Parathyroid adenoma (tissue), 2 donors: ENCODE measurements at regions not wholly inside any gene's neighbourhood (a gene's known extent, or its start where the extent isn't known, plus 50 kb on each side); places are given as distances from the start of the nearest gene placed in this dataset.

Source experiments
- H2AFZ ChIP-seq: fragments of 300-600 bp; sonication (generic); one replicate; pipeline ENCODE4 v1.7.0; 2017; ENCODE audit warnings: antibody characterized with exemption, mild to moderate bottlenecking
- H3K27ac ChIP-seq: fragments of 300-600 bp; sonication (generic); one replicate; pipeline ENCODE4 v1.7.0; 2017
- H3K27me3 ChIP-seq: fragments of 300-600 bp; sonication (generic); one replicate; pipeline ENCODE4 v1.7.0; 2017; ENCODE audit warnings: low read length; ENCODE audit not compliant: control insufficient read depth, insufficient read depth
- H3K36me3 ChIP-seq: fragments of 300-600 bp; sonication (generic); one replicate; pipeline ENCODE4 v1.7.0; 2017; ENCODE audit warnings: low read length; ENCODE audit not compliant: control insufficient read depth, insufficient read depth
- H3K4me1 ChIP-seq: fragments of 300-600 bp; sonication (generic); one replicate; pipeline ENCODE4 v1.7.0; 2017; ENCODE audit warnings: control low read depth
- H3K4me2 ChIP-seq: fragments of 300-600 bp; sonication (generic); one replicate; pipeline ENCODE4 v1.7.0; 2017; ENCODE audit warnings: low read length
- H3K4me3 ChIP-seq: fragments of 300-600 bp; sonication (generic); one replicate; pipeline ENCODE4 v1.7.0; 2017; ENCODE audit warnings: low read depth, low read length
- H3K79me2 ChIP-seq: fragments of 300-600 bp; sonication (generic); one replicate; pipeline ENCODE4 v1.7.0; 2017; ENCODE audit warnings: control low read depth
- H3K9ac ChIP-seq: fragments of 300-600 bp; sonication (generic); one replicate; pipeline ENCODE4 v1.7.0; 2017; ENCODE audit warnings: mild to moderate bottlenecking
- H3K9me3 ChIP-seq: fragments of 300-600 bp; sonication (generic); one replicate; pipeline ENCODE4 v1.7.0; 2017; ENCODE audit warnings: low read length; ENCODE audit not compliant: control insufficient read depth
- CTCF ChIP-seq: fragments of 300-600 bp; sonication (generic); IDR thresholded peaks from one replicate; pipeline ENCODE4 v1.7.0; 2017; ENCODE audit warnings: antibody characterized with exemption, mild to moderate bottlenecking
- donor health status: primary hyperparathyroidism.

DNA sequence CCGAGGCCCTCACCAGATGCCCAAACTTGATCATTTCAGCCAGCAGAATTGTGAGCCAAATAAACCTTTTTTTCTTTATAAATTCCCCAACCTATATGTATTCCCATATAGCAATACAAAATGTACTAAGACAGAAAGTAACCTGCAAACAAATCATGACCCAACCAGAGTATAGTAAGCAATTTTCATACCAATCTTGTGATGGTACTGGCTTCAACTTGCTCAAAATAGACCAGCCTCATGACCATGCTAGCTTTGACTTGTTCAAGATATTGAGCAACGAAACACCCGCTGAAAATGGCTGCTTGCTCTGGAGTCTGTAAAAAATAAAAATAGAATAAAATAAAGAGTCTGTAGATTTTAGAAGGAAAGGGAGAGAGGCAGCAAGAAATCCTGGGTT, 97.6 kb downstream of the C1D start:
- H3K4me2 ChIP-seq = no peak overlapping the region
- no peaks in the 10 kb centered on the region for H3K4me1 ChIP-seq
- no peak overlapping the region for H3K9ac ChIP-seq
- no peaks in the 10 kb centered on the region for H3K79me2 ChIP-seq
- H3K27ac ChIP-seq = no peak overlapping the region
- H3K36me3 ChIP-seq = no peaks in the 10 kb centered on the region
- H2AFZ ChIP-seq = no peak overlapping the region
- no peaks in the 10 kb centered on the region for H3K9me3 ChIP-seq
- no peak for TF ChIP-seq CTCF
- no peaks in the 10 kb centered on the region for H3K27me3 ChIP-seq
- no peak overlapping the region for H3K4me3 ChIP-seq

GRCh38 chr2:67970071-67970470, 92.7 kb downstream of the C1D start:
- no peak overlapping the region for H3K4me2 ChIP-seq
- no peaks in the 10 kb centered on the region for H3K27me3 ChIP-seq
- no peaks in the 10 kb centered on the region for H3K9me3 ChIP-seq
- no peak overlapping the region for H3K4me3 ChIP-seq
- H3K27ac ChIP-seq = no peak overlapping the region
- H3K4me1 ChIP-seq = no peaks in the 10 kb centered on the region
- no peak overlapping the region for H3K9ac ChIP-seq
- H3K36me3 ChIP-seq = no peaks in the 10 kb centered on the region
- no peaks in the 10 kb centered on the region for H3K79me2 ChIP-seq
- no peak for TF ChIP-seq CTCF
- no peak overlapping the region for H2AFZ ChIP-seq

- Histone ChIP-seq H3K27me3 (no peaks in the 10 kb centered on the region), H3K4me2 (no peak overlapping the region), H2AFZ (no peak overlapping the region), H3K79me2 (no peaks in the 10 kb centered on the region), H3K4me1 (no peaks in the 10 kb centered on the region), H3K9ac (no peak overlapping the region), H3K27ac (no peak overlapping the region), H3K36me3 (no peaks in the 10 kb centered on the region), H3K9me3 (no peaks in the 10 kb centered on the region), H3K4me3 (no peak overlapping the region)
- no peak for TF ChIP-seq CTCF
Measured at GRCh38 chr2:67970542-67970941, 92.3 kb downstream of the C1D start.

GRCh38 chr2:67974559-67975430, 88.0 kb downstream of the C1D start:
- H3K79me2 ChIP-seq = no peaks in the 10 kb centered on the region
- no peak for TF ChIP-seq CTCF
- no peak overlapping the region for H3K4me2 ChIP-seq
- no peaks in the 10 kb centered on the region for H3K36me3 ChIP-seq
- no peaks in the 10 kb centered on the region for H3K27me3 ChIP-seq
- H3K4me1 ChIP-seq = no peaks in the 10 kb centered on the region
- no peaks in the 10 kb centered on the region for H3K9me3 ChIP-seq
- no peak overlapping the region for H2AFZ ChIP-seq
- H3K4me3 ChIP-seq = no peak overlapping the region
- H3K9ac ChIP-seq = no peak overlapping the region
- no peak overlapping the region for H3K27ac ChIP-seq

DNA sequence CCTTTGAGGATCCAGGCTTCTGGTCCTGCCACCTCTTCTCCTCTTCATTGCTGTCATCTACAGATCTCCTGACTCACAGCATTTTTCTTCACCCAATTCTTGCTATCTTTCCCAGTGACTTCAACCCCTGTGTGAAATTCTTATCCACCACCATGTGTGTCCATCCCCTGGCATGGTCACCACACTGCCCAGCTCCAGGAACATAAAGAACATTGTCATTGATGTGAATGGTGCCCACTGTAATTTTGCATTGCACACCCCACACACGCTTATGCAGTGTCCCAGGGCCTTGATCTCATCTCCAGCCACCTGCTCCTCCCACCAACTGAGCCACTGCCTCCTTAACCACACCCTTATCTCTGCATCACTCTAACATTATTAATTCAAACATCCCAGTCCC, 85.3 kb downstream of the C1D start:
- Histone ChIP-seq H3K79me2 (no peaks in the 10 kb centered on the region), H3K4me2 (no peak overlapping the region), H3K36me3 (no peaks in the 10 kb centered on the region), H3K27me3 (no peaks in the 10 kb centered on the region), H2AFZ (no peak overlapping the region), H3K4me1 (no peaks in the 10 kb centered on the region), H3K9ac (no peak overlapping the region), H3K27ac (no peak overlapping the region), H3K4me3 (no peak overlapping the region), H3K9me3 (no peaks in the 10 kb centered on the region)
- no peak for TF ChIP-seq CTCF
